NOMO-1 treated with DMSO at 0.1 percent for 48 hours (cell line): ENCODE measurements at regions not wholly inside any gene's neighbourhood (a gene's known extent, or its start where the extent isn't known, plus 50 kb on each side); places are given as distances from the start of the nearest gene placed in this dataset.

Experiments
- DNase-seq: peaks from one replicate; lab custom pipeline; 2025; ENCODE audit not compliant: unreplicated experiment; lab: John Stamatoyannopoulos, UW

GRCh38 chr12:77368379-77368778, 303.0 kb upstream of the E2F7 start:
- no peak for DNase-seq

- no peak for DNase-seq
These were observed 301.2 kb upstream of the E2F7 start for GRCh38 chr12:77366616-77367015.

- DNase-seq: no peak
These were observed 299.0 kb upstream of the E2F7 start for GRCh38 chr12:77364400-77364799.

- no peak for DNase-seq
These were observed 297.3 kb upstream of the E2F7 start for GRCh38 chr12:77362509-77363210.

- DNase-seq: no peak
These were observed 292.3 kb upstream of the E2F7 start for GRCh38 chr12:77357655-77358054.

GRCh38 chr12:77354766-77355362, 289.5 kb upstream of the E2F7 start:
- no peak for DNase-seq

- DNase-seq: no peak
These were observed 287.6 kb upstream of the E2F7 start for GRCh38 chr12:77352946-77353345.

GRCh38 chr12:77351860-77352259, 286.5 kb upstream of the E2F7 start:
- DNase-seq: no peak

- DNase-seq: no peak
These were observed 284.5 kb upstream of the E2F7 start for GRCh38 chr12:77349689-77350370.

GRCh38 chr12:77347017-77347416, 281.6 kb upstream of the E2F7 start:
- no peak for DNase-seq

- DNase-seq: no peak
These were observed 280.0 kb upstream of the E2F7 start for GRCh38 chr12:77345336-77345735.

GRCh38 chr12:77344651-77345050, 279.3 kb upstream of the E2F7 start:
- DNase-seq: no peak

GRCh38 chr12:77343291-77343690, 277.9 kb upstream of the E2F7 start:
- DNase-seq: no peak

GRCh38 chr12:77342253-77342652, 276.9 kb upstream of the E2F7 start:
- DNase-seq: no peak

GRCh38 chr12:77339610-77340009, 274.2 kb upstream of the E2F7 start:
- DNase-seq: no peak

GRCh38 chr12:77337362-77337761, 272.0 kb upstream of the E2F7 start:
- DNase-seq: no peak

GRCh38 chr12:77334806-77335205, 269.4 kb upstream of the E2F7 start:
- DNase-seq: no peak

GRCh38 chr12:77328326-77328725, 263.0 kb upstream of the E2F7 start:
- no peak for DNase-seq

GRCh38 chr12:77325511-77326236, 260.3 kb upstream of the E2F7 start:
- DNase-seq: no peak

GRCh38 chr12:77324763-77325468, 259.5 kb upstream of the E2F7 start:
- peak; percentile 51 for DNase-seq

GRCh38 chr12:77324416-77324762, 259.0 kb upstream of the E2F7 start:
- DNase-seq: no peak
